ENCODE measurements at regions not wholly inside any gene's neighbourhood (a gene's known extent, or its start where the extent isn't known, plus 50 kb on each side); places are given as distances from the start of the nearest gene placed in this dataset.

DNA sequence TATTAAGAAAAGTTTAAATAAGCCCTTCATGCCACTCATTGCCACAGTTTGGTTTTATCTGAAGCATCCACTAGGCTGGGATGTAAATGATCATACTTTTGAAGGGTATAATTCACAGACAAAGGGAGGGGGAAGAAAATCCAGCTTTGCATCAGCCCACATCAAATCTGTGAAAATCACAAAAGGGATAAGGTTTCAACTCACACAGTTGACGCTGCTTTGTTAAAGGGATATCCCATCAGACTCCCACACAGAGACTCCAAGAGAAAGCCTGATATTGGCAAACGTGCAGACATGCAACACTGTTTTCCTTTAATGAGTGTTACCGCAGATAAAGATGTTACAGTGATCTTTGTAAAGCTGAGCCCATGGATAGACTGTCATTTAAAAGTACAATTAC lies 602.9 kb downstream of the TLE1 start:
- TF ChIP-seq POLR2A (IDR thresholded peaks at IDR 0.05): no peak
- TF ChIP-seq, protein P1, sequence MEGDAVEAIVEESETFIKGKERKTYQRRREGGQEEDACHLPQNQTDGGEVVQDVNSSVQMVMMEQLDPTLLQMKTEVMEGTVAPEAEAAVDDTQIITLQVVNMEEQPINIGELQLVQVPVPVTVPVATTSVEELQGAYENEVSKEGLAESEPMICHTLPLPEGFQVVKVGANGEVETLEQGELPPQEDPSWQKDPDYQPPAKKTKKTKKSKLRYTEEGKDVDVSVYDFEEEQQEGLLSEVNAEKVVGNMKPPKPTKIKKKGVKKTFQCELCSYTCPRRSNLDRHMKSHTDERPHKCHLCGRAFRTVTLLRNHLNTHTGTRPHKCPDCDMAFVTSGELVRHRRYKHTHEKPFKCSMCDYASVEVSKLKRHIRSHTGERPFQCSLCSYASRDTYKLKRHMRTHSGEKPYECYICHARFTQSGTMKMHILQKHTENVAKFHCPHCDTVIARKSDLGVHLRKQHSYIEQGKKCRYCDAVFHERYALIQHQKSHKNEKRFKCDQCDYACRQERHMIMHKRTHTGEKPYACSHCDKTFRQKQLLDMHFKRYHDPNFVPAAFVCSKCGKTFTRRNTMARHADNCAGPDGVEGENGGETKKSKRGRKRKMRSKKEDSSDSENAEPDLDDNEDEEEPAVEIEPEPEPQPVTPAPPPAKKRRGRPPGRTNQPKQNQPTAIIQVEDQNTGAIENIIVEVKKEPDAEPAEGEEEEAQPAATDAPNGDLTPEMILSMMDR (IDR thresholded peaks at IDR 0.05): no peak
- ATAC-seq: no peak
- 45 to 61% (median 49%) methylated on average over 3 of the region's 3 CpGs for WGBS, 4 donors

DNA sequence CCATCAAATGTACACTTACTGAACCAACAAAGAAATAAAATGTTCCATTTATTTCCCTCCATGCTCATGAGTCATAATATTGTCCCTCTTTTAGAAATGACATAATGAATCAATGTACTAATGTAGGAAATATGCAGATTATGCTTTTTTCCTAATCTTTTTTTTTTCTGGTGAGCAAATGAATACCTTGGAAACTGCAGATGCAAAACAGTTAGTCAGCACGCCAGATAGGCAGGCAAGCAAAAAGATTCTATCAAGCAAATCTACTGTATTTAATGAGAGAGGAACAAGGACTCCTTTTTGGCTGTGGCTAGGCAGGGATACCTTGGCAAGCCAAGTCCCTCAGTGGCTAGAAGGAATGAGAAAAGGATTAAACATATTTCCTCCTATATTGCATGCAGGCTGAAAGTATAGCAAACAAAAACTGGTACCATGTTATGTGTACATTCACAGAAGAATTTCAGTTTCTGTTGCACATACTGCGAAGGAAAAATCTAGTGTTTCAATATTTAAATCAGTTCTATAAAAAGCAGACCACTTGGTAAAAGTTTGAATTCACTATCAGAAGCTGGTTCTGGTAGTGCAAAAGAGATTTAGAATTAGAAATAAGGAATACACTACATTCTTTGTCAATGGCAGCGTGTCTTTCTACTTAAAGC lies 605.4 kb downstream of the TLE1 start:
- Histone ChIP-seq H3K9me3 (no peaks in the 10 kb centered on the region), H3K4me1 (peaks cover 0 to 3% (median 0%) of the 10 kb centered on the region in 12 donors), H3K27me3 (no peaks in the 10 kb centered on the region), H3K36me3 (no peaks in the 10 kb centered on the region), H3K4me3 (no peak overlapping the region), H3K27ac (no peak overlapping the region)
- TF ChIP-seq POLR2A (IDR thresholded peaks at IDR 0.05): no peak
- TF ChIP-seq, protein P1 (IDR thresholded peaks at IDR 0.05): no peak
- intact Hi-C loops (cut with DNase I): no loop called here
- no peak for DNase-seq
- no peak for ATAC-seq
- 74 to 84% (median 78%) methylated on average over 3 of the region's 3 CpGs for WGBS, 4 donors

More for the DNA sequence above, 602.9 kb downstream of the TLE1 start:
- Histone ChIP-seq H3K27ac (no peak overlapping the region), H3K9me3 (no peaks in the 10 kb centered on the region), H3K4me1 (peaks cover 0 to 3% (median 0%) of the 10 kb centered on the region in 12 donors), H3K4me3 (no peak overlapping the region), H3K36me3 (no peaks in the 10 kb centered on the region), H3K27me3 (no peaks in the 10 kb centered on the region)
- intact Hi-C loops (cut with DNase I): no loop called here
- no peak for DNase-seq

DNA sequence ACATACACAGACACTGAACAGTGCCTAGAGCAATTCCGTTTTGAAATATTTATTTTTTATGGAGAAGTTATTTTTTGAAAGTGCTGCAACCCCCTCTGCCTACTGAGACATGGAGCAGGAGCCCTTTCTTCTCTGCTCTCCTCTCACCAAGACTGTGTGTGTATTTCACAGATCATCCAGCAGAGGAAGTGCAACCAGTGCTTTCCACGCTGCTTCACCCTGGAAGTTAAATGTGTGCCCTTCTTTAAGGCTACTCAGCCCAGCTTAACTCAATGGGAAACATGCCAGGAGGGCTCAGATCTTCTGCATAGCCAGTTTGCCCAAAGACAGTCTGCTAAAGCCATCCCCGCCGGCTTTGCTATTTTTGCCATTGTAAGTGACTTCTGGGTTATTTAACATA lies 606.3 kb downstream of the TLE1 start:
- intact Hi-C loops (cut with DNase I): no loop called here
- no peak overlapping the region for H3K4me3 ChIP-seq
- peak overlapping the region in 1 of 12 donors; percentile 33 for H3K27ac ChIP-seq
- DNase-seq (no peak), ATAC-seq (no peak)
- no peaks in the 10 kb centered on the region for H3K9me3 ChIP-seq
- 38 to 47% (median 45%) methylated on average over 4 of the region's 4 CpGs for WGBS, 4 donors
- no peaks in the 10 kb centered on the region for H3K27me3 ChIP-seq
- TF ChIP-seq, protein P1 (IDR thresholded peaks at IDR 0.05): peak in 2 of 12 donors; percentile 14 to 20
- no peak for TF ChIP-seq POLR2A (IDR thresholded peaks at IDR 0.05)
- H3K4me1 ChIP-seq: peaks cover 0 to 3% (median 0%) of the 10 kb centered on the region in 12 donors
- no peaks in the 10 kb centered on the region for H3K36me3 ChIP-seq

DNA sequence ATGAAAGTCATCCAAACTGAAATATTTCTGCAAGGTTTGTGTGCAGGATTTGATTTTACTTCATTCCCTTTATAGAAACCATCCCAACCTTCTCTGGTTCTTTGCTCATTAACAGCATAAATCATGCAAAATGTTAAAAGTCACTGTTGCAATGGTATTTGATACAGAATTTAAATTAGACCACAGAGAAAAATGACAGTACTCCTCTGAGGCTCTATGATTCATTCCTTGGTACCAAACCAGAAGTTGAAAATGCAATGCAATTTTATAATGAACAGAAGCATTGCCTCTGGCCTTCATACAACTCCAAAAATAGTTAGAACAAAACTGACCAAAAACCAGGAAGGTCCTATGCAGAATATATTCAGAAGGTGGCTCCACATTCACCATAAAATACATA lies 607.1 kb downstream of the TLE1 start:
- Histone ChIP-seq H3K9me3 (no peaks in the 10 kb centered on the region), H3K27ac (no peak overlapping the region), H3K4me3 (no peak overlapping the region), H3K27me3 (no peaks in the 10 kb centered on the region), H3K36me3 (no peaks in the 10 kb centered on the region), H3K4me1 (peaks cover 0 to 3% (median 0%) of the 10 kb centered on the region in 12 donors)
- no peak for DNase-seq
- no peak for TF ChIP-seq POLR2A (IDR thresholded peaks at IDR 0.05)
- TF ChIP-seq, protein P1 (IDR thresholded peaks at IDR 0.05): no peak
- no peak for ATAC-seq
- intact Hi-C loops (cut with DNase I): no loop called here
